ENCODE measurements at regions not wholly inside any gene's neighbourhood (a gene's known extent, or its start where the extent isn't known, plus 50 kb on each side); places are given as distances from the start of the nearest gene placed in this dataset.

GRCh38 chr12:94789510-94790225 is 139.3 kb upstream of the TMCC3 start:
- ChIA-PET CTCF (interaction anchor here (0.5 to 1.2 kb wide), 4 partner anchors 14 to 1275 kb away, joined by 3 to 4 read pairs (median 3); no protein-coding TSS in a partner anchor), POLR2A (no interaction called here)
- H3K9me1 ChIP-seq (replicated peaks; ENCODE audit: control insufficient read depth, extremely low read depth, insufficient read depth, low read length), result no peaks in the 10 kb centered on the region
- peaks cover 0 to 2% of the 10 kb centered on the region in 2 experiments for H3K27me3 ChIP-seq (ENCODE audit: control insufficient read depth in 2 of 2, insufficient read depth in 2 of 2, low read length in 2 of 2)
- no peak overlapping the region for H3K4me2 ChIP-seq (ENCODE audit: insufficient read depth, low read length)
- H4K20me1 ChIP-seq (replicated peaks; ENCODE audit: control insufficient read depth, extremely low read depth, insufficient read depth, low read length), result no peaks in the 10 kb centered on the region
- H3K27ac ChIP-seq (ENCODE audit: insufficient read depth, low read depth, low read length), result no peak overlapping the region
- H3K4me1 ChIP-seq (ENCODE audit: control insufficient read depth, extremely low read depth, insufficient read depth, low read length), result no peaks in the 10 kb centered on the region
- FAIRE-seq (no peak), DNase-seq (ENCODE audit: low read depth, low spot score) (peak; percentile 39)
- no peak overlapping the region for H2AFZ ChIP-seq (ENCODE audit: low read depth, low read length)
- dilution Hi-C loops (cut with MboI; ENCODE audit: extremely low pct_ligation_motif_present, low sequenced_read_pairs), result no loop called here
- H3K9ac ChIP-seq (replicated peaks; ENCODE audit: extremely low read depth, insufficient read depth, low read length), result no peak overlapping the region
- BruUV-seq (replicated peaks), result no TSS peak
- intact Hi-C loops (cut with micrococcal nuclease), result no loop called here
- H3K36me3 ChIP-seq (ENCODE audit: control insufficient read depth in 2 of 2, extremely low read depth in 1 of 2, insufficient read depth in 2 of 2, low read length in 2 of 2), result no peaks in the 10 kb centered on the region
- no peak overlapping the region for H3K4me3 ChIP-seq (replicated peaks in 1 of 3; ENCODE audit: insufficient read depth in 1 of 3, low read depth in 1 of 3, low read length in 3 of 3)
- no peaks in the 10 kb centered on the region for H3K9me3 ChIP-seq (replicated peaks; ENCODE audit: control insufficient read depth, insufficient read depth, low read length)
- TF ChIP-seq EZH2 (IDR thresholded peaks at IDR 0.05; ENCODE audit: borderline replicate concordance, low read depth, low read length, severe bottlenecking) (no peak), CTCF (IDR thresholded peaks at IDR 0.05; ENCODE audit: extremely low read depth in 1 of 2, insufficient read depth in 1 of 2, low read depth in 1 of 2, low read length in 2 of 2) (no peak), JUN (IDR thresholded peaks at IDR 0.05; ENCODE audit: borderline replicate concordance, insufficient read depth, insufficient read length, low read depth) (no peak), FOS (IDR thresholded peaks at IDR 0.05; ENCODE audit: borderline replicate concordance, insufficient read depth, low read length) (no peak), POLR2AphosphoS5 (IDR thresholded peaks at IDR 0.05; ENCODE audit: insufficient read depth, low read depth, low read length) (no peak), POLR2A (IDR thresholded peaks at IDR 0.05; ENCODE audit: low read depth, low read length) (no peak), GATA2 (IDR thresholded peaks at IDR 0.05; ENCODE audit: insufficient read depth, insufficient read length, low read depth, low read length) (no peak), MYC (IDR thresholded peaks at IDR 0.05; ENCODE audit: low read depth, low read length) (no peak)
- H3K79me2 ChIP-seq (ENCODE audit: control insufficient read depth, insufficient read depth, low read length), result no peaks in the 10 kb centered on the region
